K562 (cell line): ENCODE measurements at regions not wholly inside any gene's neighbourhood (a gene's known extent, or its start where the extent isn't known, plus 50 kb on each side); places are given as distances from the start of the nearest gene placed in this dataset.

Source experiments
- ATAC-seq: fragments of 200-7000 bp; cut with Tn5 transposase; 3 replicates; pipeline ENCODE4 v1.9.1; 2020; ENCODE audit warnings: moderate library complexity
- BruUV-seq: library from RNA; stranded (reverse); fragments of 400-500 nt; replicated peaks from 2 replicates; lab custom pipeline; 2021; lab: Mats Ljungman, UMichigan
- CTCF ChIA-PET: fragments of 300-600 bp; formaldehyde crosslinking; extraction: SDS; loops from one replicate; lab custom pipeline; 2021; ENCODE audit warnings: low intra/inter-chr PET ratio; lab: Yijun Ruan, JAX
- POLR2A ChIA-PET: fragments of 300-600, 350-650 bp; sonication (Branson Sonifier 250); formaldehyde crosslinking; extraction: SDS; loops from one replicate; lab custom pipeline; 2021; ENCODE audit warnings: antibody characterized with exemption, inconsistent platforms; lab: Yijun Ruan, JAX
- DNase-seq, 4 experiments: peaks; one replicate each; pipeline versions ENCODE4 v3.0.0 to v3.0.0-alpha.2; 2011 to 2018; ENCODE audit warnings: low spot score in 3 of 4, mixed read lengths in 3 of 4; ENCODE audit errors: extremely low read depth in 1 of 4
- FAIRE-seq: peaks from 2 replicates; lab custom pipeline; 2011; peaks lifted over from hg19 to GRCh38; lab: Jason Lieb, UNC
- H2AFZ ChIP-seq: 2 replicates; pipeline ENCODE4 v1.6.0; 2011; ENCODE audit warnings: low read depth, low read length, control low read depth, inconsistent platforms
- H3K27ac ChIP-seq: fragments of 200-600 bp; 3 replicates; pipeline ENCODE4 v1.8.0; 2011; ENCODE audit warnings: low read depth, mild to moderate bottlenecking, control low read depth, inconsistent platforms, low read length, moderate library complexity, mixed read lengths; ENCODE audit errors: extremely low read depth
- H3K27me3 ChIP-seq, 2 experiments: fragments of 300-600 bp in 1 of 2; 2 replicates in 1 of 2; 3 replicates in 1 of 2; pipeline versions ENCODE4 v1.6.0 to v1.8.0; 2011; ENCODE audit warnings: inconsistent platforms in 2 of 2, low read length in 2 of 2, mild to moderate bottlenecking in 1 of 2, mixed read lengths in 1 of 2, moderate library complexity in 1 of 2; ENCODE audit not compliant: control insufficient read depth in 2 of 2, insufficient read depth in 2 of 2
- H3K36me3 ChIP-seq: fragments of 300-600 bp; 3 replicates; pipeline ENCODE4 v1.8.0; 2011; ENCODE audit warnings: mild to moderate bottlenecking, low read length, inconsistent platforms; ENCODE audit not compliant: control insufficient read depth, insufficient read depth
- H3K4me1 ChIP-seq, 2 experiments: fragments of 200-600 bp in 1 of 2; replicated peaks in 1 of 2; 2 replicates in 1 of 2; 3 replicates in 1 of 2; pipeline versions ENCODE4 v1.5.1 to v1.8.0; 2011; ENCODE audit warnings: inconsistent platforms in 2 of 2, low read length in 2 of 2, mild to moderate bottlenecking in 1 of 2, mixed read lengths in 1 of 2, moderate library complexity in 1 of 2; ENCODE audit not compliant: control insufficient read depth in 2 of 2, insufficient read depth in 2 of 2
- H3K4me2 ChIP-seq: 2 replicates; pipeline ENCODE4 v1.6.1; 2011; ENCODE audit warnings: low read length, control low read depth, inconsistent platforms, mixed read lengths; ENCODE audit not compliant: insufficient read depth
- H3K4me3 ChIP-seq: fragments of 200-600 bp; sonication (generic), shearing (Covaris generic); 2 replicates; pipeline ENCODE4 v1.5.1; 2016; ENCODE audit warnings: control low read depth, inconsistent platforms
- H3K79me2 ChIP-seq: fragments of 200-600 bp; 3 replicates; pipeline ENCODE4 v1.8.0; 2011; ENCODE audit warnings: low read length, inconsistent platforms; ENCODE audit not compliant: control insufficient read depth, insufficient read depth
- H3K9ac ChIP-seq, 2 experiments: 2 replicates each; pipeline versions ENCODE4 v1.6.0 to v1.6.1; 2011; ENCODE audit warnings: low read depth in 2 of 2, low read length in 2 of 2, control low read depth in 1 of 2, inconsistent platforms in 1 of 2, mild to moderate bottlenecking in 1 of 2, mixed read lengths in 1 of 2; ENCODE audit not compliant: insufficient read depth in 1 of 2
- H3K9me1 ChIP-seq: one replicate; pipeline ENCODE4 v1.6.0; 2011; ENCODE audit warnings: inconsistent platforms, mild to moderate bottlenecking, low read length, moderate library complexity; ENCODE audit not compliant: control insufficient read depth, insufficient read depth
- H3K9me3 ChIP-seq: replicated peaks from 2 replicates; pipeline ENCODE4 v1.5.1; 2011; ENCODE audit warnings: low read depth, low read length, inconsistent platforms; ENCODE audit not compliant: control insufficient read depth, insufficient read depth
- H4K20me1 ChIP-seq: replicated peaks from 2 replicates; pipeline ENCODE4 v1.6.1; 2011; ENCODE audit warnings: low read length, inconsistent platforms, mixed read lengths; ENCODE audit not compliant: control insufficient read depth, insufficient read depth
- CCNT2 ChIP-seq: IDR thresholded peaks from 2 replicates; pipeline ENCODE4 v1.6.1; 2011; ENCODE audit warnings: borderline replicate concordance, low read depth, mild to moderate bottlenecking, moderate library complexity, mixed read lengths, low read length; ENCODE audit not compliant: insufficient read length; ENCODE audit errors: extremely low read depth
- MTF1 ChIP-seq: fragments of 250-450 bp; sonication (Bioruptor Pico); IDR thresholded peaks from 2 replicates; pipeline ENCODE4 v1.9.0; 2021; ENCODE audit warnings: moderate library complexity, mild to moderate bottlenecking, inconsistent platforms, borderline replicate concordance
- ZNF263 ChIP-seq: sonication (generic); formaldehyde crosslinking; IDR thresholded peaks from 2 replicates; pipeline ENCODE4 v1.8.0; 2022; ENCODE audit warnings: mild to moderate bottlenecking, missing genetic modification reagents, borderline replicate concordance
- WGBS: fragments of 100-300 bp; shearing (Covaris generic); methylation state at CpG from one replicate; pipeline ENCODE4 v1.1.6; 2016; ENCODE audit warnings: low coverage, mixed read lengths; ENCODE audit not compliant: insufficient coverage; ENCODE audit errors: missing lambda C conversion rate; 5-methylcytosine and 5-hydroxymethylcytosine counted together
- in situ Hi-C: fragments of 300-500 bp; cut with MboI; formaldehyde crosslinking; loops from 4 replicates; pipeline ENCODE4 v1.15.0; 2018; ENCODE audit warnings: inconsistent platforms, mixed read lengths
- intact Hi-C: fragments of 100-400 bp; cut with micrococcal nuclease; formaldehyde crosslinking; loops from 2 replicates; pipeline ENCODE4 v1.14.2; 2022
- TF ChIP-seq, protein P1 (sequence below): fragments of 450-650 bp; IDR thresholded peaks from 2 replicates; pipeline ENCODE4 v1.6.1; 2018; ENCODE audit warnings: mild to moderate bottlenecking, low read depth; ENCODE audit not compliant: partially characterized antibody
- TF ChIP-seq, protein P2 (sequence below): fragments of 450-650 bp; IDR thresholded peaks from 2 replicates; pipeline ENCODE4 v1.7.0; 2016; ENCODE audit warnings: borderline replicate concordance
- TF ChIP-seq, protein P3 (sequence below), 3 experiments: IDR thresholded peaks in 2 of 3; conservative IDR thresholded peaks in 1 of 3; 2 replicates each; pipeline ENCODE4 v1.5.1; 2011 to 2012; ENCODE audit warnings: low read length in 3 of 3, mild to moderate bottlenecking in 3 of 3, control low read depth in 2 of 3, improper control_type of control experiment in 1 of 3, inconsistent platforms in 1 of 3, low read depth in 1 of 3, mixed read lengths in 1 of 3, moderate library complexity in 1 of 3; ENCODE audit not compliant: insufficient read depth in 2 of 3

DNA sequence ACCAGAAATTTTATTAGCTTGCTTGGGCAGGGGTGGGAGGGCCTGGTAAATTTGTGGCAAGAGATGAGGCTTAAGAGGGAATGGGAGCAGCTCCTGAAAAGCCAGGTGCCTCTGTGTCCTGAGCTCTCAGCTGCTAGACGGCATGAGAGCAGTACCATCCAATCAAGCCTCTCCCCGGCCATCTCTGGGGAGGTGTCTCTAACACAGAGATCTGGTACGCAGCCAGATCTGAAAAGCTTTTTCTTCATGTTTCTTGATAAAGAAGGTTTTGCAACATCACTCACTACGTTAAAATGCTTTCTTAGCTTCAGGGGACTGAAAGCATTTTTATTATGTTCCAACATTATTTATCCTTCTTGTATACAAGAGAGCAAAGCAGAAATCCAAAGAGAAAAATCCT is 488.2 kb downstream of the RBFOX1 start (continued):
- no peak for TF ChIP-seq ZNF263
- TF ChIP-seq, protein P1, sequence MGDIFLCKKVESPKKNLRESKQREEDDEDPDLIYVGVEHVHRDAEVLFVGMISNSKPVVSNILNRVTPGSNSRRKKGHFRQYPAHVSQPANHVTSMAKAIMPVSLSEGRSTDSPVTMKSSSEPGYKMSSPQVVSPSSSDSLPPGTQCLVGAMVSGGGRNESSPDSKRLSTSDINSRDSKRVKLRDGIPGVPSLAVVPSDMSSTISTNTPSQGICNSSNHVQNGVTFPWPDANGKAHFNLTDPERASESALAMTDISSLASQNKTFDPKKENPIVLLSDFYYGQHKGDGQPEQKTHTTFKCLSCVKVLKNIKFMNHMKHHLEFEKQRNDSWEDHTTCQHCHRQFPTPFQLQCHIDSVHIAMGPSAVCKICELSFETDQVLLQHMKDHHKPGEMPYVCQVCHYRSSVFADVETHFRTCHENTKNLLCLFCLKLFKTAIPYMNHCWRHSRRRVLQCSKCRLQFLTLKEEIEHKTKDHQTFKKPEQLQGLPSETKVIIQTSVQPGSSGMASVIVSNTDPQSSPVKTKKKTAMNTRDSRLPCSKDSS = no peak
- TF ChIP-seq, protein P2, sequence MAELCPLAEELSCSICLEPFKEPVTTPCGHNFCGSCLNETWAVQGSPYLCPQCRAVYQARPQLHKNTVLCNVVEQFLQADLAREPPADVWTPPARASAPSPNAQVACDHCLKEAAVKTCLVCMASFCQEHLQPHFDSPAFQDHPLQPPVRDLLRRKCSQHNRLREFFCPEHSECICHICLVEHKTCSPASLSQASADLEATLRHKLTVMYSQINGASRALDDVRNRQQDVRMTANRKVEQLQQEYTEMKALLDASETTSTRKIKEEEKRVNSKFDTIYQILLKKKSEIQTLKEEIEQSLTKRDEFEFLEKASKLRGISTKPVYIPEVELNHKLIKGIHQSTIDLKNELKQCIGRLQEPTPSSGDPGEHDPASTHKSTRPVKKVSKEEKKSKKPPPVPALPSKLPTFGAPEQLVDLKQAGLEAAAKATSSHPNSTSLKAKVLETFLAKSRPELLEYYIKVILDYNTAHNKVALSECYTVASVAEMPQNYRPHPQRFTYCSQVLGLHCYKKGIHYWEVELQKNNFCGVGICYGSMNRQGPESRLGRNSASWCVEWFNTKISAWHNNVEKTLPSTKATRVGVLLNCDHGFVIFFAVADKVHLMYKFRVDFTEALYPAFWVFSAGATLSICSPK = no peak

DNA sequence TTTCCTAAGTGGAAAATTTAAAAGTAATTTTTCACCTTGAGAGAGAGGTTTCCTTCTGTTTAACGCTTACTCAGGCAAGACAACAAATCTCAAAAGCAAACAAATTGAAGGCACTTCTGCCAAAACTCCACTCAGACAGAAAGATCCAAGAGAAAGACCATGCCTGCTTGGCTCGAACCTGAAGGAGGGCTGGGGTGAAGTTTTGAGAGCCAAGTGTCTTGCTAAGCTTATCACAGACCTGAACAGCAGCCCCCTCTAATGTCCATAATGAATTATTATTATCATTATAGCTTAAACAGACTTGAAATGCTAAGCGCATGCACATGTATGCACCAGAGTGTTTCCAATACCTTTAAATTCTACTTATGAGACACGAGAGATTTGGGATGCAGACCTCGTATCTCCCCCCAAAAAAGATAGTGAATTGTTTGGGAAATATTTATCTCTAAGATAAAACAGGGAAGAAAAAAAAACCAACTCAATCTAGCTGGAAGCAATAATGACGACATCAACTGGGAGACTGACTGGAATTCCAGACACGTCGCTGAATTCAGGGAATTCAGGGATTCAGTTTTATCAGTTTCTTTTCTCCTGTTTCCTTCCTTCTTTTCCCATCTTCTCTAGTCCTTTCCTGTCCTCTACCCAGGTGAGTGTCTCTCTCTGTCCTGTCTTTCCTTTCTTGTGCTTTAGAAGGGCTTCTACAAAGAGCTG is 473.2 kb downstream of the RBFOX1 start:
- no peak for FAIRE-seq
- H3K9me3 ChIP-seq = no peaks in the 10 kb centered on the region
- no peak overlapping the region for H2AFZ ChIP-seq
- H4K20me1 ChIP-seq = no peaks in the 10 kb centered on the region
- H3K4me2 ChIP-seq = no peak overlapping the region
- WGBS = 31% methylated on average over 8 of the region's 8 CpGs
- no TSS peak for BruUV-seq
- no peaks in the 10 kb centered on the region for H3K79me2 ChIP-seq
- no peak overlapping the region for H3K9ac ChIP-seq
- H3K9me1 ChIP-seq = no peaks in the 10 kb centered on the region
- CTCF ChIA-PET = no interaction called here
- no peaks in the 10 kb centered on the region for H3K4me1 ChIP-seq
- H3K27ac ChIP-seq = no peak overlapping the region
- in situ Hi-C loops = no loop called here
- no peaks in the 10 kb centered on the region for H3K36me3 ChIP-seq
- H3K4me3 ChIP-seq = no peak overlapping the region
- no peak for ATAC-seq
- TF ChIP-seq, protein P3, sequence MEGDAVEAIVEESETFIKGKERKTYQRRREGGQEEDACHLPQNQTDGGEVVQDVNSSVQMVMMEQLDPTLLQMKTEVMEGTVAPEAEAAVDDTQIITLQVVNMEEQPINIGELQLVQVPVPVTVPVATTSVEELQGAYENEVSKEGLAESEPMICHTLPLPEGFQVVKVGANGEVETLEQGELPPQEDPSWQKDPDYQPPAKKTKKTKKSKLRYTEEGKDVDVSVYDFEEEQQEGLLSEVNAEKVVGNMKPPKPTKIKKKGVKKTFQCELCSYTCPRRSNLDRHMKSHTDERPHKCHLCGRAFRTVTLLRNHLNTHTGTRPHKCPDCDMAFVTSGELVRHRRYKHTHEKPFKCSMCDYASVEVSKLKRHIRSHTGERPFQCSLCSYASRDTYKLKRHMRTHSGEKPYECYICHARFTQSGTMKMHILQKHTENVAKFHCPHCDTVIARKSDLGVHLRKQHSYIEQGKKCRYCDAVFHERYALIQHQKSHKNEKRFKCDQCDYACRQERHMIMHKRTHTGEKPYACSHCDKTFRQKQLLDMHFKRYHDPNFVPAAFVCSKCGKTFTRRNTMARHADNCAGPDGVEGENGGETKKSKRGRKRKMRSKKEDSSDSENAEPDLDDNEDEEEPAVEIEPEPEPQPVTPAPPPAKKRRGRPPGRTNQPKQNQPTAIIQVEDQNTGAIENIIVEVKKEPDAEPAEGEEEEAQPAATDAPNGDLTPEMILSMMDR (IDR thresholded peaks at IDR 0.05 in 2 of 3, conservative IDR thresholded peaks at IDR 0.05 in 1 of 3; ENCODE audit: insufficient read depth in 2 of 3, low read depth in 1 of 3, low read length in 3 of 3) = 0 out of 6 replicates have a peak, but pooled peaks of 1 of the 3 experiments have one; percentile 8
- TF ChIP-seq CCNT2 (no peak), MTF1 (no peak)
- H3K27me3 ChIP-seq = no peaks in the 10 kb centered on the region
- POLR2A ChIA-PET = no interaction called here
- DNase-seq = peak in 1 of 4 experiments; percentile 3
- intact Hi-C loops = no loop called here
